Smooth muscle cell (in vitro differentiated cells): ENCODE measurements at regions not wholly inside any gene's neighbourhood (a gene's known extent, or its start where the extent isn't known, plus 50 kb on each side); places are given as distances from the start of the nearest gene placed in this dataset.
A peak's percentile ranks its signal among the peaks of the same experiment; 100 is the strongest.

Experiments
- DNase-seq: peaks from one replicate; lab custom pipeline; 2025; ENCODE audit not compliant: unreplicated experiment; lab: John Stamatoyannopoulos, UW
- H2AFZ ChIP-seq: fragments of 200-600 bp; sonication (generic); 2 replicates; pipeline ENCODE4 v1.6.0; 2016; ENCODE audit warnings: antibody characterized with exemption, low read depth, mild to moderate bottlenecking
- H3F3A ChIP-seq: fragments of 200-600 bp; sonication (generic); 2 replicates; pipeline ENCODE4 v1.6.0; 2017; ENCODE audit warnings: antibody characterized with exemption, low read depth
- H3K27ac ChIP-seq: fragments of 200-600 bp; sonication (generic); 2 replicates; pipeline ENCODE4 v1.5.1; 2016; ENCODE audit warnings: low read depth, mild to moderate bottlenecking
- H3K27me3 ChIP-seq: fragments of 200-600 bp; sonication (generic); 2 replicates; pipeline ENCODE4 v1.6.1; 2016; ENCODE audit warnings: low read depth, mild to moderate bottlenecking
- H3K36me3 ChIP-seq: fragments of 200-600 bp; sonication (generic); 2 replicates; pipeline ENCODE4 v1.5.1; 2016; ENCODE audit warnings: low read depth
- H3K4me1 ChIP-seq: fragments of 200-600 bp; sonication (generic); 2 replicates; pipeline ENCODE4 v1.5.1; 2016; ENCODE audit warnings: low read depth
- H3K4me2 ChIP-seq: fragments of 200-600 bp; sonication (generic); 2 replicates; pipeline ENCODE4 v1.6.0; 2016; ENCODE audit warnings: mild to moderate bottlenecking
- H3K4me3 ChIP-seq: fragments of 200-600 bp; sonication (generic); 2 replicates; pipeline ENCODE4 v1.5.1; 2016; ENCODE audit warnings: mild to moderate bottlenecking
- H3K79me2 ChIP-seq: fragments of 200-600 bp; sonication (generic); 2 replicates; pipeline ENCODE4 v1.6.0; 2016; ENCODE audit warnings: low read depth, mild to moderate bottlenecking
- H3K9ac ChIP-seq: fragments of 200-600 bp; sonication (generic); 2 replicates; pipeline ENCODE4 v1.6.0; 2016; ENCODE audit warnings: low read depth
- H3K9me3 ChIP-seq: fragments of 200-600 bp; sonication (generic); replicated peaks from 2 replicates; pipeline ENCODE4 v1.5.1; 2016; ENCODE audit warnings: low read depth
- H4K20me1 ChIP-seq: fragments of 200-600 bp; sonication (generic); 2 replicates; pipeline ENCODE4 v1.6.0; 2016; ENCODE audit warnings: low read depth
- WGBS: methylation state at CpG from one replicate; pipeline ENCODE4 v1.1.7; 2016; ENCODE audit warnings: low lambda C conversion rate; 5-methylcytosine and 5-hydroxymethylcytosine counted together
- TF ChIP-seq, protein P1 (sequence below): fragments of 200-600 bp; sonication (generic); IDR thresholded peaks from 2 replicates; pipeline ENCODE4 v1.5.1; 2017; ENCODE audit warnings: borderline replicate concordance, mild to moderate bottlenecking, antibody characterized with exemption; ENCODE audit not compliant: insufficient read depth, poor library complexity, severe bottlenecking

- 88% methylated on average over 6 of the region's 6 CpGs for WGBS
- Histone ChIP-seq H3K27ac (no peak overlapping the region), H3K9me3 (no peaks in the 10 kb centered on the region), H4K20me1 (no peaks in the 10 kb centered on the region), H3K79me2 (no peaks in the 10 kb centered on the region), H3K4me2 (no peak overlapping the region), H3K9ac (no peak overlapping the region), H3K27me3 (no peaks in the 10 kb centered on the region), H3K4me1 (peaks cover 6% of the 10 kb centered on the region), H2AFZ (no peak overlapping the region), H3K36me3 (no peaks in the 10 kb centered on the region), H3F3A (no peaks in the 10 kb centered on the region), H3K4me3 (no peak overlapping the region)
- TF ChIP-seq, protein P1, sequence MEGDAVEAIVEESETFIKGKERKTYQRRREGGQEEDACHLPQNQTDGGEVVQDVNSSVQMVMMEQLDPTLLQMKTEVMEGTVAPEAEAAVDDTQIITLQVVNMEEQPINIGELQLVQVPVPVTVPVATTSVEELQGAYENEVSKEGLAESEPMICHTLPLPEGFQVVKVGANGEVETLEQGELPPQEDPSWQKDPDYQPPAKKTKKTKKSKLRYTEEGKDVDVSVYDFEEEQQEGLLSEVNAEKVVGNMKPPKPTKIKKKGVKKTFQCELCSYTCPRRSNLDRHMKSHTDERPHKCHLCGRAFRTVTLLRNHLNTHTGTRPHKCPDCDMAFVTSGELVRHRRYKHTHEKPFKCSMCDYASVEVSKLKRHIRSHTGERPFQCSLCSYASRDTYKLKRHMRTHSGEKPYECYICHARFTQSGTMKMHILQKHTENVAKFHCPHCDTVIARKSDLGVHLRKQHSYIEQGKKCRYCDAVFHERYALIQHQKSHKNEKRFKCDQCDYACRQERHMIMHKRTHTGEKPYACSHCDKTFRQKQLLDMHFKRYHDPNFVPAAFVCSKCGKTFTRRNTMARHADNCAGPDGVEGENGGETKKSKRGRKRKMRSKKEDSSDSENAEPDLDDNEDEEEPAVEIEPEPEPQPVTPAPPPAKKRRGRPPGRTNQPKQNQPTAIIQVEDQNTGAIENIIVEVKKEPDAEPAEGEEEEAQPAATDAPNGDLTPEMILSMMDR: no peak
- no peak for DNase-seq
Observed at GRCh38 chr10:123536176-123536845, 129.8 kb upstream of the GPR26 start.

DNA sequence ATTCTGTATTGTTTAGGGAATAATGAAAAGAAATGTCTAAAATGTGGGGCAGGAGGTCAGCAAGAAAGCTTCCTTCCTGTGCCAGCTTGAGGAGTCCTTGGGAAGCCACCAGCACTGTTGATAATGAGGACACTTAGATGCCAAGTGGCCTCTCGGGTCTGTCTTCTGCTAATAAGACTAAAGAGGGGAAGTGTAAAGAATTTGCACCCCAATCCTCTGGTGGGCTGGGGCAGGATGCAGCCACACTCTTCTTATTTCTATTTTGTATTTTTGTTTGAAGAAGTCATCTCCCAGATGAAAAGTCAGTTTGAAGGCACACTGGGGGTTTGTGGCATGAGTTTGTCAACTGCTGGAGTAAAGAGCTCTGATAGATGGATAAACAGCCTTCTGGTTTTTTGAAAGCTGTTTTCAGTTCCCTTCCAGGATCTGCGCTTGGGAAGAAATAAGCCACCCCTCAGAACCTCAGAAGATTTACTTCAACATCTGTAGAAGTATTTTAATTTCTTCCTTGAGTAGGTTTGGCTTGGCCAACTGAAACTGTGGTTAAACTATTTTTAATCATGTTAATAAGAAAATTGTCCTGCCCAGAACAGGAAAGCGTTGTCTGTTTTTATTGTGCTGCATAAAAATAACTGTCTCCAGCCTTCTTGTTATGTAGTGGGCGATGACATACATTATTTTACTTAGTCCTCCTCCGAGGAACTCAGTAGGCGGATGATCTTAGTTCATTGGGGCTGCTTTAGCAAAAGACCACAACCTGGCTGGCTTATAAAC is 128.8 kb upstream of the GPR26 start:
- Histone ChIP-seq H3K36me3 (no peaks in the 10 kb centered on the region), H3K27me3 (no peaks in the 10 kb centered on the region), H3K27ac (no peak overlapping the region), H3K9ac (no peak overlapping the region), H2AFZ (no peak overlapping the region), H3K79me2 (no peaks in the 10 kb centered on the region), H3K4me2 (no peak overlapping the region), H3K4me3 (no peak overlapping the region), H3K9me3 (no peaks in the 10 kb centered on the region), H3K4me1 (peaks cover 6% of the 10 kb centered on the region), H4K20me1 (no peaks in the 10 kb centered on the region), H3F3A (no peaks in the 10 kb centered on the region)
- WGBS: 89% methylated on average over 6 of the region's 6 CpGs
- DNase-seq: no peak
- TF ChIP-seq, protein P1: no peak

DNA sequence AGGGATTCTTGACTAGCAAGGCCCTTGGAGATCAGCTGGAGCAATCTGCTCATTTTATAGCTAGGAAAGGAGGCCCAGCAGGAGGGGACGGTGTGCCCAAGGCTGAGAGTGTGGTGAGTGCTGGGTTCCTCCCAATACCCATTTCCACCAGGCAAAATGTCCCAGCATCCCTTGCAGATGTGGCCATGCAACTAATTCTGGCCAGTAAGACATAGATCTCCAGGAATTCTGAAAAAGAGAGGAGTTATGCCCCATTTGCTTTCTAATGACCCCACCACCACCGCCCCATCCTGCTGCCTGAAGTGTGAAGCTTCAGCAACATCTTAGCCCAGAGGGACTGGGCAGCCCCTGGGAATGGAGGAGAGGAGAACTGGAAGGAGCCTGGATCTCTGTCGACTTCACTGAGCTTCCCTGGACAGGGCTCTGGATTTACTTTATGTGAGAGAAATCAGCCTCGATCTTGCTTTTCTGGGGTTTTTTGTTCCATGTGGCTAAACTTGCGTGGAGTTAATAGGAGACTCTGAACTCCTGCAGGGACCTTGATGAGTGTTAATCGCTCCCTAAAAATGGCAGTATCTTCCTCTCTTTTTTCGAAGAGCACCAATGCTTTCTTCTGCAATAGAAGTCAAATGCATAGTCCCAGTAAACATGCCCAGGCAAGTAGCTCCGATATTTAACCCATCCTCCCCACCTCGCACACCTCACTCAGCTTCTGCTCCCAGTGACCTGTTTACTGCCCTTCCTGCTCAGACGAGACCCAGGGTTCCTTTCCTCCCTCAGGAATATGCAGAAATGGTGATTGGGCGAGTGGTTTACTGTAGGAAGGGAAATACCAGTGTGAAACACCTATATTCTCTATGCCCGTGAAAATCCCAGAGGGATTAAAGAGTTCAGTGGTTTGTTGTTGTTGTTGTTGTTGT is 127.5 kb upstream of the GPR26 start:
- no peaks in the 10 kb centered on the region for H3F3A ChIP-seq
- no peaks in the 10 kb centered on the region for H3K36me3 ChIP-seq
- TF ChIP-seq, protein P1: no peak
- H3K27ac ChIP-seq: no peak overlapping the region
- no peak overlapping the region for H3K4me2 ChIP-seq
- H3K4me3 ChIP-seq: no peak overlapping the region
- H3K27me3 ChIP-seq: no peaks in the 10 kb centered on the region
- no peaks in the 10 kb centered on the region for H4K20me1 ChIP-seq
- 68% methylated on average over 12 of the region's 12 CpGs for WGBS
- H3K79me2 ChIP-seq: no peaks in the 10 kb centered on the region
- no peak overlapping the region for H3K9ac ChIP-seq
- H2AFZ ChIP-seq: peak overlapping the region; percentile 49
- H3K4me1 ChIP-seq: peaks cover 6% of the 10 kb centered on the region
- H3K9me3 ChIP-seq: no peaks in the 10 kb centered on the region
- no peak for DNase-seq
